HG02840 (cell line): ENCODE measurements at regions not wholly inside any gene's neighbourhood (a gene's known extent, or its start where the extent isn't known, plus 50 kb on each side); places are given as distances from the start of the nearest gene placed in this dataset.
"Not testable (repeated sequence)": the region's sequence is repeated elsewhere in the genome, so short reads cannot be mapped to it uniquely, and the experiment has no call there.

Experiments used
- ATAC-seq: cut with Tn5 transposase; IDR thresholded peaks from one replicate; pipeline ENCODE4 v1.9.1; 2021; ENCODE audit warnings: mild to moderate bottlenecking, moderate library complexity, moderate number of reproducible peaks; ENCODE audit not compliant: unreplicated experiment, low FRiP score

GRCh38 chr6:86489042-86489441 is 448.3 kb upstream of the HTR1E start:
- not testable (repeated sequence) for ATAC-seq

- ATAC-seq = no peak
Measured at GRCh38 chr6:86487660-86488221, 449.6 kb upstream of the HTR1E start.

GRCh38 chr6:86478316-86478715 is 459.0 kb upstream of the HTR1E start:
- ATAC-seq = not testable (repeated sequence)

GRCh38 chr6:86477500-86478148 is 459.7 kb upstream of the HTR1E start:
- no peak for ATAC-seq

- ATAC-seq = no peak
Measured at GRCh38 chr6:86476311-86476710, 461.0 kb upstream of the HTR1E start.

GRCh38 chr6:86474081-86474480 is 463.2 kb upstream of the HTR1E start:
- no peak for ATAC-seq

GRCh38 chr6:86471791-86472190 is 465.5 kb upstream of the HTR1E start:
- ATAC-seq = no peak

GRCh38 chr6:86459978-86460377 is 477.4 kb upstream of the HTR1E start:
- no peak for ATAC-seq

- no peak for ATAC-seq
Measured at GRCh38 chr6:86456821-86457220, 480.5 kb upstream of the HTR1E start.

GRCh38 chr6:86453232-86453631 is 484.1 kb upstream of the HTR1E start:
- ATAC-seq = no peak

- no peak for ATAC-seq
Measured at GRCh38 chr6:86448398-86448797, 488.9 kb upstream of the HTR1E start.

GRCh38 chr6:86440608-86441007 is 496.7 kb upstream of the HTR1E start:
- no peak for ATAC-seq

- no peak for ATAC-seq
Measured at GRCh38 chr6:86423571-86423970, 513.8 kb upstream of the HTR1E start.

- no peak for ATAC-seq
Measured at GRCh38 chr6:86412057-86412456, 525.3 kb upstream of the HTR1E start.

GRCh38 chr6:86407128-86407527 is 530.2 kb upstream of the HTR1E start:
- no peak for ATAC-seq

GRCh38 chr6:86392850-86393249 is 544.5 kb upstream of the HTR1E start:
- not testable (repeated sequence) for ATAC-seq

GRCh38 chr6:86380571-86381125 is 556.7 kb upstream of the HTR1E start:
- ATAC-seq = no peak

- ATAC-seq = no peak
Measured at GRCh38 chr6:86357877-86358276, 579.5 kb upstream of the HTR1E start.

- no peak for ATAC-seq
Measured at GRCh38 chr6:86355271-86355670, 582.1 kb upstream of the HTR1E start.

- no peak for ATAC-seq
Measured at GRCh38 chr6:86331919-86332318, 605.4 kb upstream of the HTR1E start.

GRCh38 chr6:86331265-86331840 is 606.0 kb upstream of the HTR1E start:
- ATAC-seq = no peak

GRCh38 chr6:86306210-86306609 is 631.1 kb upstream of the HTR1E start:
- ATAC-seq = no peak
